Lung (tissue), 11 donors: ENCODE measurements at regions not wholly inside any gene's neighbourhood (a gene's known extent, or its start where the extent isn't known, plus 50 kb on each side); places are given as distances from the start of the nearest gene placed in this dataset.

Source experiments
- ATAC-seq: fragments of 200-7000 bp; cut with Tn5 transposase; one replicate; pipeline ENCODE4 v1.9.1; 2020; ENCODE audit warnings: moderate number of reproducible peaks; ENCODE audit not compliant: insufficient read depth, low FRiP score
- DNase-seq, 3 donors: peaks; one replicate each; pipeline ENCODE4 v3.0.0-alpha.2; 2013 to 2017
- H3K27ac ChIP-seq, 2 donors: one replicate each; pipeline ENCODE4 v1.5.1; 2013; ENCODE audit warnings: mild to moderate bottlenecking in 2 of 2, moderate library complexity in 2 of 2, control low read depth in 1 of 2, inconsistent platforms in 1 of 2, low read depth in 1 of 2, low read length in 1 of 2
- H3K27me3 ChIP-seq, 3 donors: one replicate each; pipeline ENCODE4 v1.5.1; 2013; ENCODE audit warnings: low read length in 2 of 3; ENCODE audit not compliant: control insufficient read depth in 3 of 3, insufficient read depth in 3 of 3
- H3K36me3 ChIP-seq, 4 donors: one replicate each; pipeline ENCODE4 v1.5.1; 2013; ENCODE audit warnings: low read length in 4 of 4, mild to moderate bottlenecking in 1 of 4, moderate library complexity in 1 of 4; ENCODE audit not compliant: control insufficient read depth in 4 of 4, insufficient read depth in 4 of 4
- H3K4me1 ChIP-seq, 5 donors: one replicate each; pipeline ENCODE4 v1.5.1; 2013; ENCODE audit warnings: low read length in 5 of 5, mild to moderate bottlenecking in 2 of 5, moderate library complexity in 1 of 5; ENCODE audit not compliant: control insufficient read depth in 5 of 5, insufficient read depth in 5 of 5
- H3K4me3 ChIP-seq: one replicate; pipeline ENCODE4 v1.5.1; 2013; ENCODE audit warnings: mild to moderate bottlenecking, control low read depth, moderate library complexity
- H3K9ac ChIP-seq, 2 donors: one replicate each; pipeline ENCODE4 v1.5.1; 2013; ENCODE audit warnings: low read length in 2 of 2, control low read depth in 1 of 2; ENCODE audit not compliant: insufficient read depth in 1 of 2
- H3K9me3 ChIP-seq, 4 donors: one replicate each; pipeline ENCODE4 v1.5.1; 2013; ENCODE audit warnings: low read length in 3 of 4, mild to moderate bottlenecking in 1 of 4, moderate library complexity in 1 of 4; ENCODE audit not compliant: control insufficient read depth in 4 of 4, insufficient read depth in 3 of 4
- CTCF ChIP-seq: IDR thresholded peaks from 2 replicates; pipeline ENCODE4 v1.5.1; 2012; ENCODE audit warnings: mild to moderate bottlenecking; ENCODE audit errors: control extremely low read depth, extremely low read depth
- WGBS, 2 donors: extraction: QIAGEN DNeasy Blood & Tissue Kit; methylation state at CpG; one replicate each; pipeline ENCODE4 v1.1.7; 2013; 5-methylcytosine and 5-hydroxymethylcytosine counted together
- donor health status: control.
- donor health status: control.
- donor health status: Bipolar disorder and iron deficiency.
- donor health status: healthy.
- donor health status: DM: yes; HTN: yes; CAD: no.

GRCh38 chr14:53758141-53758540 is 198.5 kb downstream of the BMP4 start:
- DNase-seq (no peak), ATAC-seq (no peak)
- no peak for TF ChIP-seq CTCF
- peaks cover 0 to 6% (median 3%) of the 10 kb centered on the region in 4 donors for H3K9me3 ChIP-seq
- no peak overlapping the region for H3K27ac ChIP-seq
- no peak overlapping the region for H3K9ac ChIP-seq
- no peaks in the 10 kb centered on the region for H3K27me3 ChIP-seq
- WGBS, 2 donors: 89 to 91% methylated on average over 2 of the region's 2 CpGs
- no peaks in the 10 kb centered on the region for H3K36me3 ChIP-seq
- no peak overlapping the region for H3K4me3 ChIP-seq
- no peaks in the 10 kb centered on the region for H3K4me1 ChIP-seq

GRCh38 chr14:53757732-53758131 is 198.9 kb downstream of the BMP4 start:
- Histone ChIP-seq H3K36me3 (no peaks in the 10 kb centered on the region), H3K27me3 (no peaks in the 10 kb centered on the region), H3K4me3 (no peak overlapping the region), H3K27ac (no peak overlapping the region), H3K9me3 (peaks cover 0 to 6% (median 3%) of the 10 kb centered on the region in 4 donors), H3K4me1 (no peaks in the 10 kb centered on the region), H3K9ac (no peak overlapping the region)
- ATAC-seq: no peak
- DNase-seq: no peak
- no peak for TF ChIP-seq CTCF

- 77 to 88% methylated on average over 3 of the region's 3 CpGs for WGBS, 2 donors
- no peaks in the 10 kb centered on the region for H3K9me3 ChIP-seq
- H3K27me3 ChIP-seq: no peaks in the 10 kb centered on the region
- no peak overlapping the region for H3K9ac ChIP-seq
- H3K4me1 ChIP-seq: no peaks in the 10 kb centered on the region
- no peak overlapping the region for H3K27ac ChIP-seq
- no peaks in the 10 kb centered on the region for H3K36me3 ChIP-seq
- no peak for TF ChIP-seq CTCF
- H3K4me3 ChIP-seq: no peak overlapping the region
- DNase-seq (no peak), ATAC-seq (no peak)
Observed at GRCh38 chr14:53751650-53752049, 205.0 kb downstream of the BMP4 start.

- Histone ChIP-seq H3K36me3 (no peaks in the 10 kb centered on the region), H3K9me3 (no peaks in the 10 kb centered on the region), H3K4me3 (no peak overlapping the region), H3K27ac (no peak overlapping the region), H3K4me1 (no peaks in the 10 kb centered on the region), H3K27me3 (no peaks in the 10 kb centered on the region), H3K9ac (no peak overlapping the region)
- ATAC-seq: no peak
- WGBS, 2 donors: 50 to 62% methylated on average over 1 of the region's 1 CpG
- no peak for TF ChIP-seq CTCF
- no peak for DNase-seq
Observed at GRCh38 chr14:53748691-53749090, 207.9 kb downstream of the BMP4 start.
